Colonic mucosa (tissue), 4 donors: ENCODE measurements at regions not wholly inside any gene's neighbourhood (a gene's known extent, or its start where the extent isn't known, plus 50 kb on each side); places are given as distances from the start of the nearest gene placed in this dataset.
"Not testable (repeated sequence)": the region's sequence is repeated elsewhere in the genome, so short reads cannot be mapped to it uniquely, and the experiment has no call there.

Experiments
- DNase-seq: peaks from one replicate; pipeline ENCODE4 v3.0.0-alpha.2; 2020
- H3K27ac ChIP-seq: fragments of 200-600 bp; one replicate; pipeline ENCODE4 v1.8.0; 2021
- H3K27me3 ChIP-seq: fragments of 200-600 bp; one replicate; pipeline ENCODE4 v1.8.0; 2021
- H3K36me3 ChIP-seq: fragments of 200-600 bp; one replicate; pipeline ENCODE4 v1.8.0; 2021
- H3K4me1 ChIP-seq: fragments of 200-600 bp; one replicate; pipeline ENCODE4 v1.8.0; 2021; ENCODE audit warnings: mild to moderate bottlenecking
- H3K4me3 ChIP-seq: fragments of 200-600 bp; one replicate; pipeline ENCODE4 v1.8.0; 2021
- H3K9ac ChIP-seq, 2 donors: one replicate each; pipeline ENCODE4 v1.7.0; 2013; ENCODE audit warnings: control low read depth in 2 of 2, low read depth in 2 of 2, low read length in 2 of 2
- H3K9me3 ChIP-seq: fragments of 200-600 bp; one replicate; pipeline ENCODE4 v1.8.0; 2021
- CTCF ChIP-seq: fragments of 200-600 bp; IDR thresholded peaks from one replicate; pipeline ENCODE4 v1.8.0; 2022; ENCODE audit warnings: antibody characterized with exemption, mild to moderate bottlenecking
- intact Hi-C: fragments of 100-400 bp; cut with DNase I; formaldehyde crosslinking; loops from one replicate; pipeline ENCODE4 v1.14.1; 2022
- donor health status: healthy.
- donor health status: DM: no; HTN: no; CAD: no.
- donor health status: DM: no; HTN: no; CAD: no.

GRCh38 chr7:97234494-97234893 lies 117.0 kb downstream of the SDHAF3 start:
- DNase-seq, H3K27ac ChIP-seq, H3K4me3 ChIP-seq, H3K9me3 ChIP-seq, H3K4me1 ChIP-seq, H3K9ac ChIP-seq, intact Hi-C loops, H3K36me3 ChIP-seq, H3K27me3 ChIP-seq: not testable (repeated sequence)

GRCh38 chr7:97246317-97246716 lies 128.8 kb downstream of the SDHAF3 start:
- no peak overlapping the region for H3K27ac ChIP-seq
- intact Hi-C loops: no loop called here
- no peaks in the 10 kb centered on the region for H3K27me3 ChIP-seq
- DNase-seq: no peak
- H3K4me3 ChIP-seq: no peak overlapping the region
- H3K9ac ChIP-seq: no peak overlapping the region
- H3K36me3 ChIP-seq: no peaks in the 10 kb centered on the region
- no peak for TF ChIP-seq CTCF
- no peaks in the 10 kb centered on the region for H3K4me1 ChIP-seq
- H3K9me3 ChIP-seq: no peaks in the 10 kb centered on the region

DNA sequence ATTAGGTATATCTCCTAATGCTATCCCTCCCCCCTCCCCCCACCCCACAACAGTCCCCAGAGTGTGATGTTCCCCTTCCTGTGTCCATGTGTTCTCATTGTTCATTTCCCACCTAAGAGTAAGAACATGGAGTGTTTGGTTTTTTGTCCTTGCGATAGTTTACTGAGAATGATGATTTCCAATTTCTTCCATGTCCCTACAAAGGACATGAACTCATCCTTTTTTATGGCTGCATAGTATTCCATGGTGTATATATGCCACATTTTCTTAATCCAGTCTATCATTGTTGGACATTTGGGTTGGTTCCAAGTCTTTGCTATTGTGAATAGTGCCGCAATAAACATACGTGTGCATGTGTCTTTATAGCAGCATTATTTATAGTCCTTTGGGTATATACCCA lies 140.7 kb downstream of the SDHAF3 start:
- H3K4me3 ChIP-seq, H3K36me3 ChIP-seq, H3K4me1 ChIP-seq, H3K9ac ChIP-seq, intact Hi-C loops, H3K9me3 ChIP-seq, H3K27me3 ChIP-seq, H3K27ac ChIP-seq, DNase-seq: not testable (repeated sequence)

GRCh38 chr7:97269741-97270140 lies 152.2 kb downstream of the SDHAF3 start:
- no peak for TF ChIP-seq CTCF
- no peaks in the 10 kb centered on the region for H3K4me1 ChIP-seq
- H3K27ac ChIP-seq: no peak overlapping the region
- no peak overlapping the region for H3K9ac ChIP-seq
- no peaks in the 10 kb centered on the region for H3K36me3 ChIP-seq
- no peak overlapping the region for H3K4me3 ChIP-seq
- no peaks in the 10 kb centered on the region for H3K27me3 ChIP-seq
- H3K9me3 ChIP-seq: no peaks in the 10 kb centered on the region
- no peak for DNase-seq
- intact Hi-C loops: no loop called here

DNA sequence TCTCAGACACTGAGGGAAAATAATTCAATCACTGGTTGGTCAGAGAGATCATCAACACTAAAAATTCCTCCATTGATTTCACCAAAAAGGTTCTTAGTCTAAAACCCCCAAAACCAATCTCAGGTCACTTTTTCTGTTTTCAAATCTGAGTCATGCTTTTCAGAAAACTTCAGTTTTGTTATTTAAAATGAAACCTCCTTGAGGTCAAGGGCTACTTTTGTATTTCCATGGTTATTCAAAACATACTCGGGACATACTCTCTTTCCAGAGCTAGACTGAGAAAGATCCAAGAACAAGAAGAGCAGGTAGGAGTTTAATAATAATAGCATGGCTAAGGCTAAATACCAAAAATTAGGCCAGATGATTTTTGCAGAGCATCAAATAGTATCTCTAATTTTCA lies 152.8 kb downstream of the SDHAF3 start:
- H3K27me3 ChIP-seq: no peaks in the 10 kb centered on the region
- H3K27ac ChIP-seq: no peak overlapping the region
- H3K9ac ChIP-seq: no peak overlapping the region
- no peaks in the 10 kb centered on the region for H3K36me3 ChIP-seq
- intact Hi-C loops: no loop called here
- no peaks in the 10 kb centered on the region for H3K9me3 ChIP-seq
- no peak overlapping the region for H3K4me3 ChIP-seq
- DNase-seq: no peak
- H3K4me1 ChIP-seq: no peaks in the 10 kb centered on the region
- TF ChIP-seq CTCF: no peak

DNA sequence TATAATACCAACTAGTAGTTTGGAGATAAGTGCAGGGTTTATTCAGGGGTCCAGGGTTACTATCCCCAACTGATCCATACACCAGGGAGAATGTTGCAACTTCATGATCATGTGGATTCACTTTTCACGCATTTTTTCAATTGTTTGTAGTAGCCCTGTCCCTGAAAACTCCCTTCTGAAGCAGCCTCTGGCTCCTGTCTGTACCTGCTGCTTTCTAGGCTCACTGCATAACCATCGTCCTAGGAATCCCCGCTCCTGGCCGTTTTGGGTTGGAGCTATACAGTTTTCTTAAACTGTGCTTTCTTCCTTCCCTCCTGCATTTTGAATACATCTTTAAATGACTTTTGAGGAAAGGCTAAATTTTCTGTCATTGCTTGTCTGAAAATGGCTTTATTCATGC lies 154.1 kb downstream of the SDHAF3 start:
- intact Hi-C loops: no loop called here
- Histone ChIP-seq H3K27me3 (no peaks in the 10 kb centered on the region), H3K27ac (peak overlapping the region; percentile 60), H3K9ac (peak overlapping the region in 1 of 2 donors; percentile 62), H3K4me3 (no peak overlapping the region), H3K4me1 (no peaks in the 10 kb centered on the region), H3K9me3 (no peaks in the 10 kb centered on the region), H3K36me3 (no peaks in the 10 kb centered on the region)
- no peak for DNase-seq
- TF ChIP-seq CTCF: no peak
